ENCODE measurements at regions not wholly inside any gene's neighbourhood (a gene's known extent, or its start where the extent isn't known, plus 50 kb on each side); places are given as distances from the start of the nearest gene placed in this dataset.

DNA sequence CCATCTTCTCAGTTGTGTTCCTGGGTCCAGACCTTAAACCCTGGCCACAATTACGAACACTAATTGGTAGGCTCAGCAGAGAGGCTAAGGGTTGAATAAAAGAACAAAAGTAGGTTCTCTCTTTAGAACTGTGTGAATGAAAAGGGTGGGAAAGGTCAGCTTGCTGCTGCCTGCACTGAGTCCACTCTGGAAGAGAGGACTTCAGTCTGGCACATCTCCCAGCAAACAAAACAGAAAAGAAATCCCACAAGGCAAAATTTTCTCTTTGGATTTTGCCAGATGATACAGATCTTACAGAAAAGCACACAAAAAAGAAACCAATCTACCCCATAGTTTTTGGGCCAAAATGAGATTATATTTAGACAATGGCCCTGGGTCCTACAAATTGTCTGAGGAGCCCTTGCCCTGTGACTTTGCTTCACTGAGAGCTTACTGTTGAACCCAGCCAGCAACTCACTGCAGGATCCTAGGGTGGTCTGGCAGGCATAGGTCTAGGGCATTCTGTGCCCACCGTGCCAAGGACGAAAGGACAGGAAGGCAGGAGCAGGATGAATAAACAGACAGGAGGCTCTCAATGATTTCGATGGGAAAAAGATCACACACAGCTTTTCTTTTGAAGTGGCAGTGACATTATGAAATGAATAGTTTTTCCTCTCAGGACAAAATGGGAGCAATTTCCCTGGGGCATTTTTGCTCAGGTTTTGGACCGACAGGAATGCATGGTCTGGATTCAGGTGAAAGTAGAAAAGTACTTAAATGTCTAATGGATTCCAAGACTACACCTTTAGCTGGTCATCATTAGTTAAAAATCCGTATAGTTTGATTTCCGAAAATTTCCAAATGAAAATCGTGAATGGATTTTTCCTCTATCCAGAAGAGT is 68.4 kb upstream of the STAM2 start:
- peaks cover 0 to 5% (median 1%) of the 10 kb centered on the region in 4 donors for H3K4me1 ChIP-seq
- no peaks in the 10 kb centered on the region for H3K27me3 ChIP-seq
- H3K4me3 ChIP-seq, result no peak overlapping the region
- peaks cover 0 to 11% (median 5%) of the 10 kb centered on the region in 4 donors for H3K9me3 ChIP-seq
- H3K36me3 ChIP-seq, result no peaks in the 10 kb centered on the region
- H3K27ac ChIP-seq, result no peak overlapping the region
- intact Hi-C loops (cut with DNase I; ENCODE audit: low total_unique reads), result no loop called here
- WGBS, 5 donors, result 75 to 86% (median 80%) methylated on average over 8 of the region's 8 CpGs
- DNase-seq, result peak in 1 of 2 donors; percentile 29
- TF ChIP-seq, protein P1, sequence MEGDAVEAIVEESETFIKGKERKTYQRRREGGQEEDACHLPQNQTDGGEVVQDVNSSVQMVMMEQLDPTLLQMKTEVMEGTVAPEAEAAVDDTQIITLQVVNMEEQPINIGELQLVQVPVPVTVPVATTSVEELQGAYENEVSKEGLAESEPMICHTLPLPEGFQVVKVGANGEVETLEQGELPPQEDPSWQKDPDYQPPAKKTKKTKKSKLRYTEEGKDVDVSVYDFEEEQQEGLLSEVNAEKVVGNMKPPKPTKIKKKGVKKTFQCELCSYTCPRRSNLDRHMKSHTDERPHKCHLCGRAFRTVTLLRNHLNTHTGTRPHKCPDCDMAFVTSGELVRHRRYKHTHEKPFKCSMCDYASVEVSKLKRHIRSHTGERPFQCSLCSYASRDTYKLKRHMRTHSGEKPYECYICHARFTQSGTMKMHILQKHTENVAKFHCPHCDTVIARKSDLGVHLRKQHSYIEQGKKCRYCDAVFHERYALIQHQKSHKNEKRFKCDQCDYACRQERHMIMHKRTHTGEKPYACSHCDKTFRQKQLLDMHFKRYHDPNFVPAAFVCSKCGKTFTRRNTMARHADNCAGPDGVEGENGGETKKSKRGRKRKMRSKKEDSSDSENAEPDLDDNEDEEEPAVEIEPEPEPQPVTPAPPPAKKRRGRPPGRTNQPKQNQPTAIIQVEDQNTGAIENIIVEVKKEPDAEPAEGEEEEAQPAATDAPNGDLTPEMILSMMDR (IDR thresholded peaks at IDR 0.05), result no peak
- TF ChIP-seq POLR2A (IDR thresholded peaks at IDR 0.05), result no peak
- no peak for TF ChIP-seq EP300 (IDR thresholded peaks at IDR 0.05)
- TF ChIP-seq POLR2AphosphoS5 (IDR thresholded peaks at IDR 0.05), result no peak

- no peak overlapping the region for H3K4me3 ChIP-seq
These were observed 70.1 kb upstream of the STAM2 start for GRCh38 chr2:152245653-152246052.

DNA sequence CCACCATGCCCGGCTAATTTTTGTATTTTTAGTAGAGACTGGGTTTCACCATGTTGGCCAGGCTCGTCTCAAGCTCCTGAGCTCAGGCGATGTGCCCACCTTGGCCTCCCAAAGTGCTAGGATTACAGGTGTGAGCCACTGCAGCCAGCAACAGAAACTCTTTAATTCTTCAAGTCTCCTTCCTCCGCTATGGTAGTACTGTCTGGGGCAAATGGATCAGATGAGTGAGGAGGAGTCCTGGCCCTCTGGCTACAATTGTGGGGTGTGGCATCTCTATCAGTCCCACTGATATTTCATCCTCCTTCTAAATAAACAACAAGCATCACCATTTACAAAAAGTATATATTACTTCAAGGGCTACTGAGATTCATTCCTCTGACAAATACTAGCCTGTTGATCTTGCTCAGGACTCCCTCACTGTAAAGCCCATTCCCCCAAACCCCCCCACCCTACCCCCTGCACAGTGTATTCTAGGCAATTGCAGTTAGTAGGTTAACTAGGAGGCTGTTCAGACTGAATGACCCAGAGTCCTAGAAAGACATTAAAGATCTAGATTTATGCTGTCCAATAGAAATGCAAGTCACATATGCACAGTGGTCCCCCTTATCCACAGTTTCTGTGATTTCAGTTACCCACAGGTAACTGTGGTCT is 71.2 kb upstream of the STAM2 start:
- DNase-seq, result no peak
- 90 to 97% (median 91%) methylated on average over 4 of the region's 4 CpGs for WGBS, 5 donors
- Histone ChIP-seq H3K4me1 (peaks cover 0 to 3% (median under 1%) of the 10 kb centered on the region in 4 donors), H3K9me3 (no peaks in the 10 kb centered on the region), H3K27ac (no peak overlapping the region), H3K27me3 (no peaks in the 10 kb centered on the region), H3K4me3 (no peak overlapping the region), H3K36me3 (no peaks in the 10 kb centered on the region)
- intact Hi-C loops (cut with DNase I; ENCODE audit: low total_unique reads), result no loop called here
- TF ChIP-seq POLR2A (IDR thresholded peaks at IDR 0.05), result no peak
- TF ChIP-seq, protein P1 (IDR thresholded peaks at IDR 0.05), result no peak
- TF ChIP-seq POLR2AphosphoS5 (IDR thresholded peaks at IDR 0.05), result no peak
- TF ChIP-seq EP300 (IDR thresholded peaks at IDR 0.05), result no peak

More at GRCh38 chr2:152245653-152246052, 70.1 kb upstream of the STAM2 start:
- DNase-seq, result no peak
- intact Hi-C loops (cut with DNase I; ENCODE audit: low total_unique reads), result no loop called here
- Histone ChIP-seq H3K27me3 (no peaks in the 10 kb centered on the region), H3K4me1 (peaks cover 0 to 5% (median 1%) of the 10 kb centered on the region in 4 donors), H3K36me3 (no peaks in the 10 kb centered on the region), H3K9me3 (peaks cover 0 to 3% (median 1%) of the 10 kb centered on the region in 4 donors), H3K27ac (no peak overlapping the region)
- TF ChIP-seq, protein P1 (IDR thresholded peaks at IDR 0.05), result no peak
- no peak for TF ChIP-seq POLR2AphosphoS5 (IDR thresholded peaks at IDR 0.05)
- no peak for TF ChIP-seq EP300 (IDR thresholded peaks at IDR 0.05)
- no peak for TF ChIP-seq POLR2A (IDR thresholded peaks at IDR 0.05)

DNA sequence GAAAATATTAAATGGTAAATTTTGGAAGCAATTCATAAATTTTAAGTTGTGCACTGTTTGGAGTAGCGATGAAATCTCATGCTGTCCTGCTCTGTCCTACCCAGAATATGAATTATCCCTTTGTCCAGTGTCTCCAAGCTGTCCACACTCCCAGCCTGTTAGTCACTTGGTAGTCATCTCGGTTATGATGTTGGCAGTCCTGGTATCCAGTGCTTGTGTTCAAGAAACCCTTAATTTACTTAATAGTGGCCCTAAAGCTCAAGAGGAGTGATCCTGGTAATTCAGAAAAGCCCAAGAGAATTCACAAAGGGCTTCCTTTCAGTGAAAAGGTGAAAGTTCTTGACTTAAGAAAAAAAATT is 71.8 kb upstream of the STAM2 start:
- TF ChIP-seq EP300 (IDR thresholded peaks at IDR 0.05) (no peak), POLR2AphosphoS5 (IDR thresholded peaks at IDR 0.05) (no peak), POLR2A (IDR thresholded peaks at IDR 0.05) (no peak)
- TF ChIP-seq, protein P1 (IDR thresholded peaks at IDR 0.05), result no peak
- Histone ChIP-seq H3K9me3 (no peaks in the 10 kb centered on the region), H3K36me3 (no peaks in the 10 kb centered on the region), H3K4me3 (no peak overlapping the region), H3K27me3 (no peaks in the 10 kb centered on the region), H3K4me1 (peaks cover 0 to 3% (median 0%) of the 10 kb centered on the region in 4 donors), H3K27ac (no peak overlapping the region)
- no peak for DNase-seq
- intact Hi-C loops (cut with DNase I; ENCODE audit: low total_unique reads), result no loop called here
- 80 to 88% (median 86%) methylated on average over 2 of the region's 2 CpGs for WGBS, 5 donors

Measured in stomach (tissue), 8 donors.